Ectodermal cell (in vitro differentiated cells): ENCODE measurements at regions not wholly inside any gene's neighbourhood (a gene's known extent, or its start where the extent isn't known, plus 50 kb on each side); places are given as distances from the start of the nearest gene placed in this dataset.

ENCODE experiments used
- H3K27ac ChIP-seq: 2 replicates; pipeline ENCODE4 v1.7.0; 2013; ENCODE audit warnings: mild to moderate bottlenecking, low read depth, low read length; ENCODE audit not compliant: insufficient read depth, poor library complexity, severe bottlenecking
- H3K27me3 ChIP-seq: 2 replicates; pipeline ENCODE4 v1.7.0; 2013; ENCODE audit warnings: mild to moderate bottlenecking, low read length; ENCODE audit not compliant: insufficient read depth, control insufficient read depth, poor library complexity, severe bottlenecking
- H3K36me3 ChIP-seq: one replicate; pipeline ENCODE4 v1.7.0; 2013; ENCODE audit warnings: low read length; ENCODE audit not compliant: control insufficient read depth, insufficient read depth
- H3K4me1 ChIP-seq: one replicate; pipeline ENCODE4 v1.7.0; 2013; ENCODE audit warnings: low read length; ENCODE audit not compliant: control insufficient read depth, insufficient read depth
- H3K4me3 ChIP-seq: 2 replicates; pipeline ENCODE4 v1.7.0; 2013; ENCODE audit warnings: low read depth, low read length, control low read depth; ENCODE audit not compliant: insufficient read depth
- H3K9me3 ChIP-seq: 2 replicates; pipeline ENCODE4 v1.7.0; 2013; ENCODE audit warnings: mild to moderate bottlenecking, low read length, moderate library complexity; ENCODE audit not compliant: control insufficient read depth
- WGBS, 2 experiments: methylation state at CpG; one replicate each; pipeline ENCODE4 v1.1.7; 2013; ENCODE audit warnings: missing lambda C conversion rate in 2 of 2; 5-methylcytosine and 5-hydroxymethylcytosine counted together

- H3K4me1 ChIP-seq = no peaks in the 10 kb centered on the region
- H3K9me3 ChIP-seq = no peaks in the 10 kb centered on the region
- H3K27me3 ChIP-seq = no peaks in the 10 kb centered on the region
- WGBS, 2 experiments = 83 to 93% methylated on average over 5 to 7 of the region's 8 CpGs
- H3K27ac ChIP-seq = no peak overlapping the region
- no peaks in the 10 kb centered on the region for H3K36me3 ChIP-seq
- H3K4me3 ChIP-seq = no peak overlapping the region
Observed at GRCh38 chrX:9087271-9088040, 53.5 kb upstream of the FAM9B start.

GRCh38 chrX:9088896-9089295 is 55.0 kb upstream of the FAM9B start:
- Histone ChIP-seq H3K4me1 (no peaks in the 10 kb centered on the region), H3K4me3 (no peak overlapping the region), H3K9me3 (no peaks in the 10 kb centered on the region), H3K27ac (no peak overlapping the region), H3K36me3 (no peaks in the 10 kb centered on the region), H3K27me3 (no peaks in the 10 kb centered on the region)
- WGBS, 2 experiments = 67 to 73% methylated on average over 2 of the region's 2 CpGs

DNA sequence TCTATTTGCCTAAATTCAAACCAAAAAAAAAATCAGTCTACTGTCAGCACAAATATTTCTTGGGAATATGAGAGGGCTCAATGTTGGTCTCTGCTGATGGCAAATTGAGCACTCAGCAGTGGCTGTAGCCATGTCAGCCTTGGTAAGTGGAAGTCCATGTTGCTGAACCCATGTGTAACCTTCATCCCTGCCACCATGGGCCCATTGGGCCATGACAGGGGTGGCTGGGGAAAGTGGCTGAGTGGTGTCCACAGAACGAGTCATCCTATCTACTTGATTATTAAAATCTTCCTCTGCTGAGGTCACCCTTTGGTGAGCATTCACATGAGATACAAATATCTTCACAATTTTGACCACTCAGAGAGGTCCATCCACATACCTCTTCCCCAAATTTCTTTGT is 56.8 kb upstream of the FAM9B start:
- 86 to 100% methylated on average over 1 of the region's 1 CpG for WGBS, 2 experiments
- no peak overlapping the region for H3K27ac ChIP-seq
- H3K4me3 ChIP-seq = no peak overlapping the region
- H3K36me3 ChIP-seq = no peaks in the 10 kb centered on the region
- no peaks in the 10 kb centered on the region for H3K27me3 ChIP-seq
- H3K9me3 ChIP-seq = no peaks in the 10 kb centered on the region
- H3K4me1 ChIP-seq = no peaks in the 10 kb centered on the region

GRCh38 chrX:9091258-9091657 is 57.3 kb upstream of the FAM9B start:
- Histone ChIP-seq H3K4me3 (no peak overlapping the region), H3K4me1 (no peaks in the 10 kb centered on the region), H3K27ac (no peak overlapping the region), H3K36me3 (no peaks in the 10 kb centered on the region), H3K9me3 (no peaks in the 10 kb centered on the region), H3K27me3 (no peaks in the 10 kb centered on the region)
- WGBS, 2 experiments = 94 to 99% methylated on average over 4 of the region's 4 CpGs

GRCh38 chrX:9102956-9103355 is 69.0 kb upstream of the FAM9B start:
- no peak overlapping the region for H3K27ac ChIP-seq
- 72 to 92% methylated on average over 2 of the region's 4 CpGs for WGBS, 2 experiments
- no peak overlapping the region for H3K4me3 ChIP-seq
- no peaks in the 10 kb centered on the region for H3K4me1 ChIP-seq
- H3K36me3 ChIP-seq = no peaks in the 10 kb centered on the region
- H3K9me3 ChIP-seq = no peaks in the 10 kb centered on the region
- H3K27me3 ChIP-seq = no peaks in the 10 kb centered on the region

DNA sequence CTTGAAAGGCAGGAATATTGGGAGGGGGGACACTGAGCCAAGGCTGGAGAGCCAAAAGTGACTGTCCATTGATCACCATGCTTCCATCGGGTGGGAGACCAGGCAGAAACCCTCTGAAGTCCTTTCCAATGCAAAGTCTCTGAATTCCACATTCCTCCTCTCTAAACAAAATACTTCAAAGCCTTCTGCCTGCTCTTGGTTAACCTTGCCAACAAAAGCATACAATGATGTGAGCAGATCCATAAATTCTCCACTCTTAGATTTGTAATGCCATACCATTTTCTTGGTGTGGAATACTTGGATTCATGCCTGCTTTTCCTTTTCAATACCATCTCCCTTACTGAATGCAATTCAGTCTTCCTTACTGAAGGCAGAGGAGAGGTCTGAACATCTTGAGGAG is 74.1 kb upstream of the FAM9B start:
- no peak overlapping the region for H3K27ac ChIP-seq
- no peak overlapping the region for H3K4me3 ChIP-seq
- no peaks in the 10 kb centered on the region for H3K4me1 ChIP-seq
- H3K27me3 ChIP-seq = no peaks in the 10 kb centered on the region
- 75 to 82% methylated on average over 1 of the region's 1 CpG for WGBS, 2 experiments
- H3K9me3 ChIP-seq = no peaks in the 10 kb centered on the region
- no peaks in the 10 kb centered on the region for H3K36me3 ChIP-seq

DNA sequence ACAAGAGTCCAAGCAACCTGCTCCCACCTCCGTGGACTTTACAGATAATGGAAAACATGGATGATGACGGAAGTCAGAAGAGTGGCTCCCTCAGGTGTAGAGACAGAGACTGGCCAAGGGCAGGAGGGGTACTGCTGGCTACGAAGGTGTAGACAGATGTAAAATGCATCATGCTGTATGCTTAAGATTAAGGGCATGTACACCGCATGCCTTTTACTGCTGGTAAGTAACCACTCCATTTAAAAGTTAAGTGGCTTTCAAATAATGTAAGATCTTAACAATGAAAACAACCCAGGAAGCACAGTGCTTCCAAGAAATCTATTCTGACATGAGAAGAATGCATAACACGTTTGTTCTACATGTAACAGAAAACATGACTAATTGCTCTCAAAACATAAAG is 76.9 kb upstream of the FAM9B start:
- no peaks in the 10 kb centered on the region for H3K9me3 ChIP-seq
- H3K36me3 ChIP-seq = no peaks in the 10 kb centered on the region
- no peak overlapping the region for H3K4me3 ChIP-seq
- H3K4me1 ChIP-seq = no peaks in the 10 kb centered on the region
- 89 to 100% methylated on average over 3 to 5 of the region's 5 CpGs for WGBS, 2 experiments
- no peaks in the 10 kb centered on the region for H3K27me3 ChIP-seq
- H3K27ac ChIP-seq = no peak overlapping the region

GRCh38 chrX:9114245-9114644 is 80.3 kb upstream of the FAM9B start:
- WGBS, 2 experiments = 86 to 94% methylated on average over 2 of the region's 2 CpGs
- no peaks in the 10 kb centered on the region for H3K27me3 ChIP-seq
- H3K36me3 ChIP-seq = no peaks in the 10 kb centered on the region
- H3K4me1 ChIP-seq = no peaks in the 10 kb centered on the region
- no peaks in the 10 kb centered on the region for H3K9me3 ChIP-seq
- no peak overlapping the region for H3K4me3 ChIP-seq
- H3K27ac ChIP-seq = no peak overlapping the region

DNA sequence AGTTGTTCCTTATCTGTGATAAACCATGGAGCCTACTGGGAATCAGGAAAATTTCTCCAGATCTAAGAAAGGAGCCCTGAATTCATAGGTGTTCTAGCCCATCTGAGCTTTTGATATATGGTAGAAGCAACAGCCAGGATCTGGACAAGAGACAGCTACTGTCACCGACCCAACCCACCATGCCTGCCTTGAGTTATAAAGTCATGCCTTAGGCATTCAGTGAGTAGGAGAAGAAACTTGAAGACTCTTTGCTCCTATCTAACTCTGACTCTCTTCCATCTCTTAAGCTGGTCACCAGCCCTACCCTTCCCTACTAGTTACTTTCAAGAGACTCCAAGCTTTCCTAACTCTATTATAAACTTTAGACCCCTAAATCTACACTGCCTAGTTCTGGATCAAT is 83.9 kb upstream of the FAM9B start:
- Histone ChIP-seq H3K27ac (no peak overlapping the region), H3K27me3 (no peaks in the 10 kb centered on the region), H3K9me3 (no peaks in the 10 kb centered on the region), H3K4me3 (no peak overlapping the region), H3K36me3 (no peaks in the 10 kb centered on the region), H3K4me1 (no peaks in the 10 kb centered on the region)
- 86 to 90% methylated on average over 1 of the region's 1 CpG for whole genome bisulfite sequencing, 2 experiments

- H3K27ac ChIP-seq = no peak overlapping the region
- H3K4me1 ChIP-seq = no peaks in the 10 kb centered on the region
- no peak overlapping the region for H3K4me3 ChIP-seq
- no peaks in the 10 kb centered on the region for H3K36me3 ChIP-seq
- 92 to 94% methylated on average over 6 of the region's 6 CpGs for WGBS, 2 experiments
- no peaks in the 10 kb centered on the region for H3K27me3 ChIP-seq
- no peaks in the 10 kb centered on the region for H3K9me3 ChIP-seq
Observed at GRCh38 chrX:9122519-9123245, 88.8 kb upstream of the FAM9B start.
